ENCODE measurements at regions not wholly inside any gene's neighbourhood (a gene's known extent, or its start where the extent isn't known, plus 50 kb on each side); places are given as distances from the start of the nearest gene placed in this dataset.

DNA sequence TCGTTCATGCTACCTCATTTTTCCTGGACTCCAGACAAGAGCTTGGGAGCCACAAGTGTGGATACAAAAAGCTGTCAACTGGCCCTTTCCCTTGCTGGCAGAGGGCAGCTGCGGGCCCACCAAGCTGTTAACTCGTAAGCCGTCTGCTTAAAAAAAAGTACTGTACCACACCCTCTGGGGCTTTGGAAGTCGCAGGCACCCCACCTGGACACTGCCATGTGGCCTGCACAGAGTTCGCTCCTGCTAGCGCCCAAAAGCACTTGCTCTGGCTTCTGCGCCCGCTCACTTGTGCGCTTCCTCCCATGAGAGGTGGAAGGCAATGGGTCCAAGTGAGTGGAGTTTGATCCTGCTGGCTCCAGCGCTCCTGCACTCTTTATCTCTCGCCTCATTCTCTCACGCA is 476.4 kb upstream of the FSTL5 start (continued):
- TF ChIP-seq HDAC6 (IDR thresholded peaks at IDR 0.05; ENCODE audit: low read depth, low read length), result no peak
- TF ChIP-seq, protein P1, sequence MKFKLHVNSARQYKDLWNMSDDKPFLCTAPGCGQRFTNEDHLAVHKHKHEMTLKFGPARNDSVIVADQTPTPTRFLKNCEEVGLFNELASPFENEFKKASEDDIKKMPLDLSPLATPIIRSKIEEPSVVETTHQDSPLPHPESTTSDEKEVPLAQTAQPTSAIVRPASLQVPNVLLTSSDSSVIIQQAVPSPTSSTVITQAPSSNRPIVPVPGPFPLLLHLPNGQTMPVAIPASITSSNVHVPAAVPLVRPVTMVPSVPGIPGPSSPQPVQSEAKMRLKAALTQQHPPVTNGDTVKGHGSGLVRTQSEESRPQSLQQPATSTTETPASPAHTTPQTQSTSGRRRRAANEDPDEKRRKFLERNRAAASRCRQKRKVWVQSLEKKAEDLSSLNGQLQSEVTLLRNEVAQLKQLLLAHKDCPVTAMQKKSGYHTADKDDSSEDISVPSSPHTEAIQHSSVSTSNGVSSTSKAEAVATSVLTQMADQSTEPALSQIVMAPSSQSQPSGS (IDR thresholded peaks at IDR 0.05; ENCODE audit: low read length), result no peak
- TF ChIP-seq CREB1 (IDR thresholded peaks at IDR 0.05), result no peak

All from H1 (cell line).